KMS-11 (cell line): ENCODE measurements at regions not wholly inside any gene's neighbourhood (a gene's known extent, or its start where the extent isn't known, plus 50 kb on each side); places are given as distances from the start of the nearest gene placed in this dataset.

Experiments
- H2AFZ ChIP-seq: fragments of 200-600 bp; sonication (generic); 2 replicates; pipeline ENCODE4 v1.6.1; 2016; ENCODE audit warnings: antibody characterized with exemption, mixed run types, low read depth
- H3K27ac ChIP-seq: fragments of 200-600 bp; sonication (generic); 2 replicates; pipeline ENCODE4 v1.6.1; 2016; ENCODE audit warnings: mild to moderate bottlenecking, mixed run types
- H3K27me3 ChIP-seq: fragments of 200-600 bp; sonication (generic); 2 replicates; pipeline ENCODE4 v1.6.1; 2017; ENCODE audit warnings: mild to moderate bottlenecking, low read depth, mixed run types, moderate library complexity; ENCODE audit not compliant: insufficient read depth
- H3K36me3 ChIP-seq: fragments of 200-600 bp; sonication (generic); 2 replicates; pipeline ENCODE4 v1.6.1; 2017; ENCODE audit warnings: mild to moderate bottlenecking, mixed run types; ENCODE audit not compliant: insufficient read depth
- H3K4me1 ChIP-seq: fragments of 200-600 bp; sonication (generic); 2 replicates; pipeline ENCODE4 v1.6.1; 2016; ENCODE audit warnings: mild to moderate bottlenecking, low read depth, mixed run types; ENCODE audit not compliant: poor library complexity, severe bottlenecking
- H3K4me2 ChIP-seq: fragments of 200-600 bp; sonication (generic); 2 replicates; pipeline ENCODE4 v1.7.0; 2016; ENCODE audit warnings: mild to moderate bottlenecking, mixed run types
- H3K4me3 ChIP-seq: fragments of 200-600 bp; sonication (generic); IDR thresholded peaks from 2 replicates; pipeline ENCODE4 v1.6.1; 2017; ENCODE audit warnings: low read depth, low read length, mixed read lengths; ENCODE audit not compliant: insufficient read depth
- H3K79me2 ChIP-seq: fragments of 200-600 bp; sonication (generic); 2 replicates; pipeline ENCODE4 v1.6.1; 2016; ENCODE audit warnings: low read depth, mixed run types; ENCODE audit not compliant: insufficient read depth
- H3K9ac ChIP-seq: fragments of 200-600 bp; sonication (generic); 2 replicates; pipeline ENCODE4 v1.6.1; 2016; ENCODE audit warnings: mild to moderate bottlenecking, mixed run types
- H4K20me1 ChIP-seq: fragments of 200-600 bp; sonication (generic); 2 replicates; pipeline ENCODE4 v1.6.1; 2016; ENCODE audit warnings: mild to moderate bottlenecking, mixed run types; ENCODE audit not compliant: insufficient read depth
- TF ChIP-seq, protein P1 (sequence below): fragments of 200-600 bp; sonication (generic); conservative IDR thresholded peaks from 2 replicates; pipeline ENCODE4 v1.6.1; 2017; ENCODE audit warnings: low read depth, mild to moderate bottlenecking, antibody characterized with exemption, low read length, moderate library complexity, mixed read lengths

DNA sequence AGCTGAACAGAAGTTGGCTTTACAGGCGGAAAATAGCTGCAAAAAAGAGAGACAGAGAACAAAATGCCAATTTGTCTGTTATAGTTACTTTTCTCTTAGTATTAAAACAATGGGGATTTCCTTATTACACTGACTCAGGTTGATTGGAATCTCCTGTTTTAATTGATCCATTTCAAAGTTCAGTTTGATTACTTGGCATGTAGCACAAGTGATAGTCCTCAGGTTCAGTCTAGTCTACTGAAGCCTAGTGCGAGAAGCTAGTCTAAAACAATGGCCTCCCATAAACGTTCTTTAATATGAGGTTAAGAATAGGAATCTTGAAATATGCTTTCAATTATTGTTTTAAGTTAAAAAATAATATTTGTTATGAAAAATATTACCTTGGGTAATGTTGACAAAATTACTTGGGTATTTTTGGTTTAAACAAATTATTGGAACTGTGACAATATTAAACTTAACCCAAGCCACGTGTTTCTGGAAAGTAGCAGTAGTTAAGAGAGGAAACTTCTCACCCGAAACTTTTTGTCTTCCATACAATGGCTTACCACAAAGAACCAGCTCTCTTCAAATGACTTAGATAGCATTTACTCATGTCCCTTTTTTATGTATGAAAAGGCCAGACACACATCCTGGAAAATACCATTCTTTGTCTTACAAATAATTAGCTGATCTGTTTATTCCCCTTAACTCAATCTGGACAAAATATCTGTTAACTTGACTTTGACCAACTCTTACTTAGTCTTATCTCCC is 1326.2 kb upstream of the TMEFF2 start:
- Histone ChIP-seq H2AFZ (no peak overlapping the region), H3K4me1 (no peaks in the 10 kb centered on the region), H3K27ac (no peak overlapping the region), H3K36me3 (no peaks in the 10 kb centered on the region), H3K27me3 (no peaks in the 10 kb centered on the region), H3K9ac (no peak overlapping the region), H4K20me1 (no peaks in the 10 kb centered on the region), H3K4me3 (no peak overlapping the region), H3K4me2 (no peak overlapping the region), H3K79me2 (no peaks in the 10 kb centered on the region)
- TF ChIP-seq, protein P1, sequence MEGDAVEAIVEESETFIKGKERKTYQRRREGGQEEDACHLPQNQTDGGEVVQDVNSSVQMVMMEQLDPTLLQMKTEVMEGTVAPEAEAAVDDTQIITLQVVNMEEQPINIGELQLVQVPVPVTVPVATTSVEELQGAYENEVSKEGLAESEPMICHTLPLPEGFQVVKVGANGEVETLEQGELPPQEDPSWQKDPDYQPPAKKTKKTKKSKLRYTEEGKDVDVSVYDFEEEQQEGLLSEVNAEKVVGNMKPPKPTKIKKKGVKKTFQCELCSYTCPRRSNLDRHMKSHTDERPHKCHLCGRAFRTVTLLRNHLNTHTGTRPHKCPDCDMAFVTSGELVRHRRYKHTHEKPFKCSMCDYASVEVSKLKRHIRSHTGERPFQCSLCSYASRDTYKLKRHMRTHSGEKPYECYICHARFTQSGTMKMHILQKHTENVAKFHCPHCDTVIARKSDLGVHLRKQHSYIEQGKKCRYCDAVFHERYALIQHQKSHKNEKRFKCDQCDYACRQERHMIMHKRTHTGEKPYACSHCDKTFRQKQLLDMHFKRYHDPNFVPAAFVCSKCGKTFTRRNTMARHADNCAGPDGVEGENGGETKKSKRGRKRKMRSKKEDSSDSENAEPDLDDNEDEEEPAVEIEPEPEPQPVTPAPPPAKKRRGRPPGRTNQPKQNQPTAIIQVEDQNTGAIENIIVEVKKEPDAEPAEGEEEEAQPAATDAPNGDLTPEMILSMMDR: no peak

DNA sequence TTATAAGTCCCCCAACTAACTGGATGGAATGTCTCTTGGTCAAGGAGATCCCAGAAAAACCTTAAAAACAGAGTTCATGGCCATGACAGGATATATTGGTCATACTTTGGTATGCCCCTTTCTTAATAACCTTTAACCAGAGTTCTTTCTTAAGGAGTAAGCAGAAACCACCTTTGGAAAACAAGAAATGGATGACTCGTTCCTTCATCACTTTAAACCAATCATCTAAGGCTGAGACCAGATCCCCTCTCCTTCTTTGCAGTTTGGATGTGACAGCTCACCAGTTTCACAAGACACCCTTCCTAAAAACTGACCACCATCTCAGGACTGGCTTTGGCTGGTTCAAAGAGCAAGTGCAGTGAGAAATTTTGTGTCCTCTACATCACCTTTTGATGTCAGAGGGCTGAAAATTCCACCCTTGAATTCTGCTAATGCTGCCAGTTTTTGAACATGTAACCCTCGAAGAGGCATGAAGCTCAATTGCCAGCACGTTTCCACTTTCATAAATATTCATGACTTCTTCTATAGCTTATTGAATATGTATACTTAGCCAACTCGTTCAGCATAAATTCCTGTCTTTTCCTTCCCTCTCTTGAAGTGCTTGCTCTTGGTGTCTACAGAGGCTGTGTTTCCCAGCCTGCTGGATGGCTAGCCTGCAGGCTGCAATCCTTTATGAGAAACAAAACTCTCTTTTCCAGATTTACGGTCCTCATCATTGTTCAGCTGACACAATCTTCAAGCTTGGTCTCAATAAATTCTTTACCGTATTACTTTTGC is 1323.5 kb upstream of the TMEFF2 start:
- Histone ChIP-seq H3K4me1 (no peaks in the 10 kb centered on the region), H3K4me3 (no peak overlapping the region), H3K27me3 (no peaks in the 10 kb centered on the region), H3K27ac (no peak overlapping the region), H4K20me1 (no peaks in the 10 kb centered on the region), H2AFZ (no peak overlapping the region), H3K79me2 (no peaks in the 10 kb centered on the region), H3K36me3 (no peaks in the 10 kb centered on the region), H3K9ac (no peak overlapping the region), H3K4me2 (no peak overlapping the region)
- TF ChIP-seq, protein P1: no peak

DNA sequence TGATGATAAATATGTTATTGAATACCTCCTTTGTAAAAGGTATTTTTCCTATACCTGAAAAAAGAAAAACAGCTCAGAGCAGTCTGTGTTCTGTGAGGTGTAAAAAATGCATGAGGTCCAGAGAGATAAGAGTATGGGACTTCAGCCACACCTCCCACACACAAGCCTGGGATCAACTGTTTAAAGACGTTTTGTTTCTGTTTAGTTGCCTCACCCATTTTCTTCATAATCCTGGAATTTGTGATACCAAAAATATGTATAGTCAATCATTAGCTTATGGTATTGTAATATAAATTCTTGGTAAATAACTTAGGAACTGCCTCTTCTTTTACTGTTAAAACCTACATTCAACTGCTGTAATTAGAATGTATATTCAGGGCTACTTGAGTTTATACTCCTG is 1322.9 kb upstream of the TMEFF2 start:
- H4K20me1 ChIP-seq: no peaks in the 10 kb centered on the region
- H3K79me2 ChIP-seq: no peaks in the 10 kb centered on the region
- TF ChIP-seq, protein P1: no peak
- no peaks in the 10 kb centered on the region for H3K4me1 ChIP-seq
- no peak overlapping the region for H2AFZ ChIP-seq
- no peaks in the 10 kb centered on the region for H3K36me3 ChIP-seq
- H3K4me2 ChIP-seq: no peak overlapping the region
- no peaks in the 10 kb centered on the region for H3K27me3 ChIP-seq
- H3K27ac ChIP-seq: no peak overlapping the region
- no peak overlapping the region for H3K9ac ChIP-seq
- H3K4me3 ChIP-seq: no peak overlapping the region

DNA sequence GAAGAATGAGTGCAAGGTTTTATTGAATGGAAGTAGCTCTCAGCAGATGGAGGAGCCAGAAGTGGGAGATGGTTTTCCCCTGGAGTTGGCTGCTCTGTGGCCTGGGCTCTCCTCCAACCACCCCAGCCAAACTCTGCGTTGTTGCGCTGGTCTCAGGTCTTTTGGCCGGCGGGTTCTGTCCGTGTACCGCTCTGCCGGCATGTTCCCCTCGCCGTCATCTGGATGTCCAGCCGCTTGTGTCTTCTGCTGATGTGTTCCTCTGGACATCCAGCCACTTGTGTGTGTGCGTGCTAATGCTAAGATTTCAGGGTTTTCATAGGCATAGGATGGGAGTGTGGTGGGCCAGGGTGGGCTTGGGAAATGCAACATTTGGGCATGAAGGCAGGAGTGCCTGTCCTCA is 1311.3 kb upstream of the TMEFF2 start:
- no peak overlapping the region for H3K4me2 ChIP-seq
- H3K79me2 ChIP-seq: no peaks in the 10 kb centered on the region
- H3K36me3 ChIP-seq: no peaks in the 10 kb centered on the region
- no peaks in the 10 kb centered on the region for H4K20me1 ChIP-seq
- TF ChIP-seq, protein P1: no peak
- no peaks in the 10 kb centered on the region for H3K27me3 ChIP-seq
- H2AFZ ChIP-seq: no peak overlapping the region
- no peak overlapping the region for H3K4me3 ChIP-seq
- no peak overlapping the region for H3K27ac ChIP-seq
- H3K4me1 ChIP-seq: no peaks in the 10 kb centered on the region
- no peak overlapping the region for H3K9ac ChIP-seq
